ENCODE measurements at regions not wholly inside any gene's neighbourhood (a gene's known extent, or its start where the extent isn't known, plus 50 kb on each side); places are given as distances from the start of the nearest gene placed in this dataset. TPM values are rescaled to one million over a fixed set of nuclear protein-coding genes. Genes with fewer than 3 reads are reported as not detected.

- peaks cover 3% of the 10 kb centered on the region for H3K27me3 ChIP-seq (ENCODE audit: control insufficient read depth, insufficient read depth, low read length)
- H3K27ac ChIP-seq (ENCODE audit: low read depth, low read length) = no peak overlapping the region
- CTCF ChIA-PET = no interaction called here
- no peak overlapping the region for H3K4me3 ChIP-seq (ENCODE audit: low read depth, low read length)
- H3K9me3 ChIP-seq (ENCODE audit: control insufficient read depth, insufficient read depth, low read length) = peaks cover 2% of the 10 kb centered on the region; the same call in 1 of the 2 replicates
- DNase-seq (ENCODE audit: low read depth, low spot score) = no peak
- POLR2A ChIA-PET = no interaction called here
- TF ChIP-seq CTCF (IDR thresholded peaks at IDR 0.05; ENCODE audit: low read depth, low read length) = no peak
These were observed 53.3 kb upstream of the ETV6 start for GRCh38 chr12:11596141-11596540.

- ChIA-PET CTCF (no interaction called here), POLR2A (no interaction called here)
- DNase-seq (ENCODE audit: low read depth, low spot score) = no peak
- TF ChIP-seq CTCF (IDR thresholded peaks at IDR 0.05; ENCODE audit: low read depth, low read length) = no peak
- no peak overlapping the region for H3K27ac ChIP-seq (ENCODE audit: low read depth, low read length)
- no peaks in the 10 kb centered on the region for H3K9me3 ChIP-seq (ENCODE audit: control insufficient read depth, insufficient read depth, low read length)
- H3K27me3 ChIP-seq (ENCODE audit: control insufficient read depth, insufficient read depth, low read length) = peaks cover 3% of the 10 kb centered on the region
- no peak overlapping the region for H3K4me3 ChIP-seq (ENCODE audit: low read depth, low read length)
These were observed 50.6 kb upstream of the ETV6 start for GRCh38 chr12:11598900-11599299.

Small RNA genes in the stretch of these regions (small RNA-seq; reads per million reads assigned to genes)
- gene AC007450.3 (ENCODE audit: insufficient read length, low read depth) (not detected), gene HIGD1AP8 (ENCODE audit: insufficient read length, low read depth) (not detected), gene RNU7-60P (ENCODE audit: insufficient read length, low read depth) (2.2 reads per million)
